Activated naive CD4-positive, alpha-beta T cell treated with anti-CD3 and anti-CD28 coated beads, Interleukin-2, amount 50 U/mL, for 24 hours (primary cell): ENCODE measurements at regions not wholly inside any gene's neighbourhood (a gene's known extent, or its start where the extent isn't known, plus 50 kb on each side); places are given as distances from the start of the nearest gene placed in this dataset.
A peak's percentile ranks its signal among the peaks of the same experiment; 100 is the strongest.

Source experiments
- H3K27ac Mint-ChIP-seq: one replicate; pipeline ENCODE4 v1.8.0; 2021; ENCODE audit warnings: mild to moderate bottlenecking, mixed read lengths
- H3K27me3 Mint-ChIP-seq: one replicate; pipeline ENCODE4 v1.8.0; 2021; ENCODE audit warnings: mixed read lengths
- H3K36me3 Mint-ChIP-seq: one replicate; pipeline ENCODE4 v1.8.0; 2021; ENCODE audit warnings: mixed read lengths
- H3K4me1 Mint-ChIP-seq: one replicate; pipeline ENCODE4 v1.8.0; 2021; ENCODE audit warnings: mixed read lengths
- H3K4me3 Mint-ChIP-seq: one replicate; pipeline ENCODE4 v1.8.0; 2021; ENCODE audit warnings: mild to moderate bottlenecking, mixed read lengths
- H3K9me3 Mint-ChIP-seq: one replicate; pipeline ENCODE4 v1.8.0; 2021; ENCODE audit warnings: mixed read lengths

- H3K4me1 Mint-ChIP-seq = peaks cover 2% of the 10 kb centered on the region
- H3K4me3 Mint-ChIP-seq = no peak overlapping the region
- H3K27me3 Mint-ChIP-seq = no peaks in the 10 kb centered on the region
- peaks cover 5% of the 10 kb centered on the region for H3K9me3 Mint-ChIP-seq
- H3K27ac Mint-ChIP-seq = peak overlapping the region; percentile 30
- H3K36me3 Mint-ChIP-seq = peaks cover 56% of the 10 kb centered on the region
Observed at GRCh38 chr7:130867039-130867438, 133.0 kb upstream of the KLF14 start.

- Mint-ChIP-seq H3K27ac (peak overlapping the region; percentile 91), H3K4me3 (no peak overlapping the region), H3K4me1 (peaks cover 8% of the 10 kb centered on the region), H3K27me3 (no peaks in the 10 kb centered on the region), H3K9me3 (peaks cover 5% of the 10 kb centered on the region), H3K36me3 (peaks cover 57% of the 10 kb centered on the region)
Observed at GRCh38 chr7:130867581-130868136, 133.7 kb upstream of the KLF14 start.

DNA sequence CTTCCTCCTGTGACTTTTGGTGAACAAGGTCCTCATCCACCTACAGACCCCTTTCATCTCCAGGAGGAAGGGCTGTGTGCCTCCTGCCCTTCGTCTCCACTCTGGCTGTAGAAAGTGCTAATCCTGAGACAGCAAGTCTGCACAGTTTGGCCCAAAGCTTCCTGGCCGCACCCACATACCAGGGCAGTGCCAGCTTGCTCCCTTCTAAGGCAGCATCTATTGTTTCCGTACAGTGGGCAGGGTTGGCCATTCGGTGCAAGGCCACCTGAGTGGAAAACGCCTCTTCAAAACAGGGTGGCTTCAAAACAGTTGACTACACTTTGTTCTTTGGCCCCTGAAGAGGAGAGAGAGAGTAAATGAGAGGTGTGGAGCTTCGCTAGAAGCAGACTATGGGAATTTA, 134.1 kb upstream of the KLF14 start:
- H3K27ac Mint-ChIP-seq = peak overlapping the region; percentile 91
- H3K36me3 Mint-ChIP-seq = peaks cover 54% of the 10 kb centered on the region
- H3K9me3 Mint-ChIP-seq = peaks cover 5% of the 10 kb centered on the region
- peaks cover 8% of the 10 kb centered on the region for H3K4me1 Mint-ChIP-seq
- H3K4me3 Mint-ChIP-seq = no peak overlapping the region
- H3K27me3 Mint-ChIP-seq = no peaks in the 10 kb centered on the region

DNA sequence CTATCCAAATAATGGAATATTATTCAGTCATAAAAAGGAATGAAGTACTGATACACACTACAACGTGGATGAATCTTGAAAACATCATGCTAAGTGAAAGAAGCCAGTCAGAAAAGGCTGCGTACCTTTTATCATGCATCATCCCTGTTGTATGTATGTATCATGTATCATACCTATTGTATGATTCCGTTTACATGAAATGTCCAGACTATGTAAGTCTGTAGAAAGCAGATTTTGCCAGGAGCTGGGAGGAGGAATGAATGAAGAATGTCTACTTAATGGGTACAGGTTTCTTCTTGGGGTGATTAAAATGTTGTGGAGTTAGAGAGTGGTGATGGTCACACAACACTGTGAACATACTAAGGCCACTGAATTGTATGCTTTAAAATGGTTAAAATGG, 135.9 kb upstream of the KLF14 start:
- peaks cover 22% of the 10 kb centered on the region for H3K4me1 Mint-ChIP-seq
- peak overlapping the region; percentile 41 for H3K27ac Mint-ChIP-seq
- peaks cover 49% of the 10 kb centered on the region for H3K36me3 Mint-ChIP-seq
- no peak overlapping the region for H3K4me3 Mint-ChIP-seq
- no peaks in the 10 kb centered on the region for H3K9me3 Mint-ChIP-seq
- no peaks in the 10 kb centered on the region for H3K27me3 Mint-ChIP-seq

- Mint-ChIP-seq H3K4me3 (peak overlapping the region; percentile 26), H3K36me3 (peaks cover 48% of the 10 kb centered on the region), H3K4me1 (peaks cover 39% of the 10 kb centered on the region), H3K9me3 (no peaks in the 10 kb centered on the region), H3K27me3 (no peaks in the 10 kb centered on the region), H3K27ac (peak overlapping the region; percentile 90)
Observed at GRCh38 chr7:130872341-130872740, 138.3 kb upstream of the KLF14 start.

- peak overlapping the region; percentile 26 for H3K4me3 Mint-ChIP-seq
- no peaks in the 10 kb centered on the region for H3K9me3 Mint-ChIP-seq
- H3K36me3 Mint-ChIP-seq = peaks cover 50% of the 10 kb centered on the region
- H3K27ac Mint-ChIP-seq = peak overlapping the region; percentile 90
- H3K27me3 Mint-ChIP-seq = no peaks in the 10 kb centered on the region
- H3K4me1 Mint-ChIP-seq = peaks cover 43% of the 10 kb centered on the region
Observed at GRCh38 chr7:130872756-130873448, 138.9 kb upstream of the KLF14 start.

GRCh38 chr7:130874071-130874915, 140.3 kb upstream of the KLF14 start:
- peaks cover 54% of the 10 kb centered on the region for H3K36me3 Mint-ChIP-seq
- peak overlapping the region; percentile 89 for H3K27ac Mint-ChIP-seq
- peaks cover 52% of the 10 kb centered on the region for H3K4me1 Mint-ChIP-seq
- no peaks in the 10 kb centered on the region for H3K9me3 Mint-ChIP-seq
- no peaks in the 10 kb centered on the region for H3K27me3 Mint-ChIP-seq
- no peak overlapping the region for H3K4me3 Mint-ChIP-seq

DNA sequence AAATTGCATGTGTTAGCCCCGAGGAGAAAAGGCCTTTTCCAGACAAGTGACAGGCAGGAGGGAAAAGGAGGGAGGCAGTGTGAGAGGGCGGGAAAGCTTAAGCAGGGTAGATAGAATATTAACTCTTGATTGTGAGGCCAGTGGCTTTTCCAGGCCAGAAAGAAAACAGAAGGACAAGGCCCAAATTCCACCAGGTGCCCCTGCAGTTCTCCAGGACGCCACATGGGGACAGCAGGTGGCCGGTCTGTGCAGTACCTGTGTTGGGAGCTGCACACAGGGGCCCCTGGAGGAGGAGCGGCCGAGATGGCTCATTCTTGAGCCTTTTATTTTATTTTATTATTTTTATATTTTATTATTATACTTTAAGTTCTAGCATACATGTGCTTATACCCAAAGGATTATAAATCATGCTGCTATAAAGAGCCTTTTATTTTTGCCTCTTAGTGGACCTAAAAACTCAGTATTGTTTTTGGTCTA, 141.3 kb upstream of the KLF14 start:
- H3K4me3 Mint-ChIP-seq = no peak overlapping the region
- H3K36me3 Mint-ChIP-seq = peaks cover 47% of the 10 kb centered on the region
- no peaks in the 10 kb centered on the region for H3K9me3 Mint-ChIP-seq

DNA sequence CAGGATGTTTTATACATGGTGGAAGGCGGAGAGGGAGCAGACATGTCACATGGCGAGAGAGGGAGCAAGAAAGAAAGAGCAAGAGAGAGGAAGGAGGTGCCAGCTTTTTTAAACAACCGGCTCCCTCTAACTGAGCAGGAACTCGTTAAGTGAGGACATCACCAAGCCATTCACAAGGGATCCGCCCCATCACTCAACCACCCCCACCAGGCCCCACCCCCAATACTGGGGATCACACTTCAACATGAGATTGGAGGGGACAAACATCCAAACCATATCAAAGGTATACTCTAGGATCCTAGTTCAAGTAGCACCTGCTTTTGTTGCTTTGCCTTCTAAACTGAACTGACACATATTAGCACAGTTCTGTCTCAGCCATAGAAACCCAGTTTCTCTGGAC, 141.9 kb upstream of the KLF14 start:
- peaks cover 43% of the 10 kb centered on the region for H3K36me3 Mint-ChIP-seq
- no peaks in the 10 kb centered on the region for H3K9me3 Mint-ChIP-seq
- no peak overlapping the region for H3K4me3 Mint-ChIP-seq
- peaks cover 56% of the 10 kb centered on the region for H3K4me1 Mint-ChIP-seq
- no peaks in the 10 kb centered on the region for H3K27me3 Mint-ChIP-seq
- peak overlapping the region; percentile 19 for H3K27ac Mint-ChIP-seq

More for the DNA sequence above, 141.3 kb upstream of the KLF14 start:
- peak overlapping the region; percentile 88 for H3K27ac Mint-ChIP-seq
- peaks cover 52% of the 10 kb centered on the region for H3K4me1 Mint-ChIP-seq
- no peaks in the 10 kb centered on the region for H3K27me3 Mint-ChIP-seq

DNA sequence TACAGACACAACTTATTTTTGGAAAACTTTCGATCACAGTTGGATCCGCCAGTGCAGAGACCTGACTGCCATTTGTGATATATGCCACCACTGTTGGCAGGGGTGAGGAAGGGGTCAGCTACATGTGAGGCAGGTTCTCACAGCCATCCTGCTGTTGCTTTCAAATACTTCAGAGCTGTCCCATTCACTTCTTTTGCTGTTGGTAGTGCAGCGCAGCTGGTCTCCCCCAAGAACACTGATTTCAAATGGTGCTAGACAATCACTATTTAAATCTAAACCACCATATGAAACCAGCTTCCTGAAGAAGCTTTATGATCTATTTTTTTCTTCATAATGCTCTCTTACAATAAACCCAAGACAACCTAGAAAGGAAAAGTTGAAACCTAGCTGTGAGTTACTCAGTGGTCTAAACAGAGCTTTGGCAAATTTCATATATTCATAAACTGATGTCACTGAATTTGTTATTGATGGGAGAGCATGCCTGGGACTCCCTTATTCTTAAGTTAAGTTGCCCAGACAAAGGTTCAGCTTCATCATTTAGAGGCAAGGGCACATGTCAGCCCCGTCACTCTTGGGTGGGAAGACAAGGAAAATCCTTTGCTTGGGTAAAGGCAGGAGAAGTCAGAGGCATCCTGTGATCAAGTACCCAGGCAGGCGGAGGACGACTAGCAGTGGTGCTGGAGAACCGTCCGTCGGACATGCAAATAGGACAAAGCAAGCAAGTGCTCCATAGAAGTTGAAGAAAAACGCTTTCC, 143.4 kb upstream of the KLF14 start:
- Mint-ChIP-seq H3K27me3 (no peaks in the 10 kb centered on the region), H3K4me3 (no peak overlapping the region), H3K4me1 (peaks cover 61% of the 10 kb centered on the region), H3K36me3 (peaks cover 35% of the 10 kb centered on the region), H3K9me3 (no peaks in the 10 kb centered on the region), H3K27ac (peak overlapping the region; percentile 51)

- Mint-ChIP-seq H3K4me1 (peaks cover 62% of the 10 kb centered on the region), H3K36me3 (peaks cover 32% of the 10 kb centered on the region), H3K9me3 (no peaks in the 10 kb centered on the region), H3K27me3 (no peaks in the 10 kb centered on the region), H3K27ac (no peak overlapping the region), H3K4me3 (no peak overlapping the region)
Observed at GRCh38 chr7:130877991-130878305, 143.9 kb upstream of the KLF14 start.

DNA sequence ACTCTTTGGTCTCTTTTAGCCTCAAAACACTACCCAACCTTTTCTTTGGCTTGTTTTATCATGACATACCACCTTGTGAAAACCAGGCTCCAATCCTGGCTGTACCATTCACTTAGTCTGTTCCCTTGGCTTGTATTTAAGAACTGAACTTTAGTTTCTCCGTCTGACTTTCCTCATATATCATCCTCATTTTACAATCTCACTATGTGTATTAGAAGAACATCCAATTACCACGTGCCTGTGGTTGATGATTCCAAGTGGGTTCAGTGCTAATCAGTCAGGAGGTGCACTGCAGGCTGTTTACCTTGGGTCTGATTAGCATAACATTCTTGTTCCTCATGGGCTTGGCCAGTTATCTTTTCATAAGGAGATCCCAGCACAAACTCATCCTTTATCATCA, 144.8 kb upstream of the KLF14 start:
- Mint-ChIP-seq H3K36me3 (peaks cover 30% of the 10 kb centered on the region), H3K4me3 (peak overlapping the region; percentile 8), H3K27me3 (no peaks in the 10 kb centered on the region), H3K9me3 (no peaks in the 10 kb centered on the region), H3K4me1 (peaks cover 59% of the 10 kb centered on the region), H3K27ac (peak overlapping the region; percentile 83)

DNA sequence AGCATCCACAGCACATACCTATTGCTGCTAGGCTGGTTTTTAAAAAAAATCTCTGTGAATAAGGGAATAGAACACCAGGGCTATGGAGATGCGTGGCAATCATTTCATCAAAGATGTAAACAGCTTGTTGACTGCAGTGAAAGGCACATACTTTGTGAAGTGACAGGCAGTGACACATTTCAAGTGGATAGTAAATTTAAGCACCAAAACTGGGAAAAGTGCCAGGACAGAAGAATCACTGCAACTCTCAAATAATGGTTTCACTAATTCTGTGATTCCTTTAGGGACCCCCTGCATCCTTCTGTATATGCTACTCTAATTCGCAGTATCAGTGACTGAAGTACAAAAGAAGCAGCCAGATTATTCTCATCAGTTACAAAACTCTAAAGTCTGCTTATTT, 145.2 kb upstream of the KLF14 start:
- no peaks in the 10 kb centered on the region for H3K27me3 Mint-ChIP-seq
- H3K36me3 Mint-ChIP-seq = peaks cover 28% of the 10 kb centered on the region
- H3K4me1 Mint-ChIP-seq = peaks cover 55% of the 10 kb centered on the region
- H3K27ac Mint-ChIP-seq = peak overlapping the region; percentile 83
- H3K9me3 Mint-ChIP-seq = no peaks in the 10 kb centered on the region
- H3K4me3 Mint-ChIP-seq = no peak overlapping the region

- H3K4me3 Mint-ChIP-seq = no peak overlapping the region
- H3K9me3 Mint-ChIP-seq = no peaks in the 10 kb centered on the region
- H3K4me1 Mint-ChIP-seq = peaks cover 57% of the 10 kb centered on the region
- H3K27ac Mint-ChIP-seq = peak overlapping the region; percentile 62
- H3K36me3 Mint-ChIP-seq = peaks cover 25% of the 10 kb centered on the region
- H3K27me3 Mint-ChIP-seq = no peaks in the 10 kb centered on the region
Observed at GRCh38 chr7:130880668-130881067, 146.7 kb upstream of the KLF14 start.

- H3K4me3 Mint-ChIP-seq = no peak overlapping the region
- H3K27ac Mint-ChIP-seq = peak overlapping the region; percentile 82
- H3K27me3 Mint-ChIP-seq = no peaks in the 10 kb centered on the region
- H3K4me1 Mint-ChIP-seq = peaks cover 53% of the 10 kb centered on the region
- H3K36me3 Mint-ChIP-seq = peaks cover 22% of the 10 kb centered on the region
- H3K9me3 Mint-ChIP-seq = no peaks in the 10 kb centered on the region
Observed at GRCh38 chr7:130881091-130881798, 147.2 kb upstream of the KLF14 start.
